Esophagus muscularis mucosa (tissue), 4 donors: ENCODE measurements at regions not wholly inside any gene's neighbourhood (a gene's known extent, or its start where the extent isn't known, plus 50 kb on each side); places are given as distances from the start of the nearest gene placed in this dataset.

Experiments used
- DNase-seq: peaks from one replicate; pipeline ENCODE4 v3.0.0-alpha.2; 2017; ENCODE audit errors: extremely low spot score
- H3K27ac ChIP-seq, 4 donors: fragments of 200-600 bp; sonication (generic); replicated peaks in 1 of 4; 1 replicate in 3 of 4; 2 replicates in 1 of 4; pipeline ENCODE4 v1.5.1; 2016 to 2019; ENCODE audit warnings: mild to moderate bottlenecking in 1 of 4
- H3K27me3 ChIP-seq, 4 donors: fragments of 200-600 bp; sonication (generic); one replicate each; pipeline versions ENCODE4 v1.5.1 to v1.6.0; 2016 to 2019
- H3K36me3 ChIP-seq, 4 donors: fragments of 200-600 bp; sonication (generic); one replicate each; pipeline ENCODE4 v1.5.1; 2016 to 2019
- H3K4me1 ChIP-seq, 4 donors: fragments of 200-600 bp; sonication (generic); one replicate each; pipeline ENCODE4 v1.5.1; 2016 to 2019
- H3K4me3 ChIP-seq, 4 donors: fragments of 200-600 bp; sonication (generic); 1 replicate in 2 of 4; 2 replicates in 2 of 4; pipeline ENCODE4 v1.5.1; 2016 to 2019; ENCODE audit warnings: mild to moderate bottlenecking in 4 of 4, moderate library complexity in 1 of 4
- H3K9me3 ChIP-seq, 4 donors: fragments of 200-600 bp; sonication (generic); 1 replicate in 3 of 4; 2 replicates in 1 of 4; pipeline ENCODE4 v1.5.1; 2016 to 2019
- EP300 ChIP-seq: sonication (generic); formaldehyde crosslinking; IDR thresholded peaks from one replicate; pipeline ENCODE4 v1.6.1; 2017; ENCODE audit warnings: antibody characterized with exemption
- POLR2A ChIP-seq: fragments of 450-650 bp; IDR thresholded peaks from one replicate; pipeline ENCODE4 v1.6.1; 2017; ENCODE audit warnings: antibody characterized with exemption, moderate library complexity, mild to moderate bottlenecking, low read depth
- POLR2AphosphoS5 ChIP-seq, 2 donors: sonication (generic); formaldehyde crosslinking; IDR thresholded peaks; one replicate each; pipeline ENCODE4 v1.6.1; 2017; ENCODE audit warnings: antibody characterized with exemption in 2 of 2
- whole genome bisulfite sequencing: methylation state at CpG from one replicate; pipeline ENCODE4 v1.1.5; 2018; 5-methylcytosine and 5-hydroxymethylcytosine counted together
- intact Hi-C: fragments of 100-400 bp; cut with DNase I; formaldehyde crosslinking; loops from one replicate; pipeline ENCODE4 v1.15.1; 2023
- TF ChIP-seq, protein P1 (sequence below), 3 experiments: fragments of 200-600 bp in 2 of 3; fragments of 450-650 bp in 1 of 3; sonication (generic) in 2 of 3; IDR thresholded peaks; one replicate each; pipeline ENCODE4 v1.5.1; 2017 to 2019; ENCODE audit warnings: antibody characterized with exemption in 3 of 3, mild to moderate bottlenecking in 2 of 3, moderate library complexity in 1 of 3

DNA sequence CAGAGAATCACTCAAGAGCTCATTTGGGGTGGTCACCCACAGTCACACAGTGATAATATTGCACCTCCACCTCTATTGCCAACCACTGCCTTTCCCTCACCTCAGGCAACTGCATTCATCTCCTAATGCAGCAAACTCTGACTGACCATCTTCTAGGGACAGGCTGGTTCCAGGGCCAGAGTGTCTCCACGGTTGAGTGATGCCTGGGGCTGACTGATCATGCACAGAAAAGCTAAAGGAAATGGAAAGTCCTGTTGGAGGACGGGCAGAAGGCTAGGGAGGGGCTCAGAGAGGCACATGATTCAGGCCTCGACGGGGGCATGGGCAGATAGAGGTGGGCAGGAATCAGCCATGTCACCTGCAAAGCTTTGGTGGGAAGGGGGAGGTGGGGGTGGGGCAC, 127.1 kb upstream of the TNS3 start:
- H3K4me1 ChIP-seq, result peaks cover 0 to 29% (median 24%) of the 10 kb centered on the region in 4 donors
- no peak overlapping the region for H3K27ac ChIP-seq
- no peak for DNase-seq
- no peaks in the 10 kb centered on the region for H3K27me3 ChIP-seq
- no peaks in the 10 kb centered on the region for H3K9me3 ChIP-seq
- WGBS, result 93% methylated on average over 4 of the region's 4 CpGs
- intact Hi-C loops, result no loop called here
- no peaks in the 10 kb centered on the region for H3K36me3 ChIP-seq
- H3K4me3 ChIP-seq, result no peak overlapping the region
- TF ChIP-seq, protein P1, sequence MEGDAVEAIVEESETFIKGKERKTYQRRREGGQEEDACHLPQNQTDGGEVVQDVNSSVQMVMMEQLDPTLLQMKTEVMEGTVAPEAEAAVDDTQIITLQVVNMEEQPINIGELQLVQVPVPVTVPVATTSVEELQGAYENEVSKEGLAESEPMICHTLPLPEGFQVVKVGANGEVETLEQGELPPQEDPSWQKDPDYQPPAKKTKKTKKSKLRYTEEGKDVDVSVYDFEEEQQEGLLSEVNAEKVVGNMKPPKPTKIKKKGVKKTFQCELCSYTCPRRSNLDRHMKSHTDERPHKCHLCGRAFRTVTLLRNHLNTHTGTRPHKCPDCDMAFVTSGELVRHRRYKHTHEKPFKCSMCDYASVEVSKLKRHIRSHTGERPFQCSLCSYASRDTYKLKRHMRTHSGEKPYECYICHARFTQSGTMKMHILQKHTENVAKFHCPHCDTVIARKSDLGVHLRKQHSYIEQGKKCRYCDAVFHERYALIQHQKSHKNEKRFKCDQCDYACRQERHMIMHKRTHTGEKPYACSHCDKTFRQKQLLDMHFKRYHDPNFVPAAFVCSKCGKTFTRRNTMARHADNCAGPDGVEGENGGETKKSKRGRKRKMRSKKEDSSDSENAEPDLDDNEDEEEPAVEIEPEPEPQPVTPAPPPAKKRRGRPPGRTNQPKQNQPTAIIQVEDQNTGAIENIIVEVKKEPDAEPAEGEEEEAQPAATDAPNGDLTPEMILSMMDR (IDR thresholded peaks at IDR 0.05), result no peak
- TF ChIP-seq POLR2A, result no peak

DNA sequence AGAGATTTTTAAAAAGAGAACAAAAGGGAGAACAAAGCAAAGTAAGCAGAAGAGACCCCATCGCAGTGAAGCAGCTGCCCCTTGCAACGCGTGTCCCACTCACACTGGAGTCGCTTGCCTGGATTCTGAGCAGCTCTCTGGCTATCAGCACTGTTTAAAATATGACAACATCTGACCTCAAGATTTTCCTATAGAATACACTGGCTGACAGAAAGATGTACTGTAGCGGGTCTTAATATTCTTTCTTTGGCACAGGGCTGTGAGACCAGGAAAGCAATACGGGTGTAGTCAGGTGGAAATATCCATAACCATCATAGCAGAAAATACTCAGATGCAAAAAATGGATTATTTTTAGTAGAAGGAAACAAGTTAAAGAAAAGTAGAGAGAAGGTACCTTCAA, 125.7 kb upstream of the TNS3 start:
- TF ChIP-seq POLR2AphosphoS5 (IDR thresholded peaks at IDR 0.05) (no peak), POLR2A (no peak), EP300 (no peak)
- TF ChIP-seq, protein P1 (IDR thresholded peaks at IDR 0.05), result no peak
- DNase-seq, result no peak
- no peaks in the 10 kb centered on the region for H3K36me3 ChIP-seq
- H3K9me3 ChIP-seq, result no peaks in the 10 kb centered on the region
- no peak overlapping the region for H3K4me3 ChIP-seq
- H3K27ac ChIP-seq, result no peak overlapping the region
- H3K4me1 ChIP-seq, result peaks cover 0 to 29% (median 24%) of the 10 kb centered on the region in 4 donors
- 93% methylated on average over 6 of the region's 6 CpGs for WGBS
- intact Hi-C loops, result no loop called here
- H3K27me3 ChIP-seq, result no peaks in the 10 kb centered on the region

DNA sequence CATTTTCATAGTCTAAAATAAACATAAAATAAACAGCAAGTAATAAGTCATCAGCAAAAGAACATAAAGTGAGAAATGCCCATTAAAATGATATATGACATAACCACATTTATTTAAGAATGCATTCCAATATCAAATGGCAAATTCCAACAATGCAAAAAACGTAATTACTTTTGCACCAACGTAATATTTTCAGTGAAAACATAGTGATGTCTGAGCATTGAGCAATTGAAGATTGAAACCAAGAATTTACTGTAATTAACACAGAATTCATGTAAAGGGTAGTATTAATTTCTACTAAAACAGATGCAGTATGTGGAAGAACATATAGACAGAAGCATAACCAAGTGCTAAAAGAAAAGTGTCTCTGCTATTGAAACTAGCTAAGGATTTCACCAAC, 123.0 kb upstream of the TNS3 start:
- WGBS, result 89% methylated on average over 2 of the region's 2 CpGs
- TF ChIP-seq EP300 (no peak), POLR2AphosphoS5 (IDR thresholded peaks at IDR 0.05) (no peak), POLR2A (no peak)
- TF ChIP-seq, protein P1 (IDR thresholded peaks at IDR 0.05), result no peak

DNA sequence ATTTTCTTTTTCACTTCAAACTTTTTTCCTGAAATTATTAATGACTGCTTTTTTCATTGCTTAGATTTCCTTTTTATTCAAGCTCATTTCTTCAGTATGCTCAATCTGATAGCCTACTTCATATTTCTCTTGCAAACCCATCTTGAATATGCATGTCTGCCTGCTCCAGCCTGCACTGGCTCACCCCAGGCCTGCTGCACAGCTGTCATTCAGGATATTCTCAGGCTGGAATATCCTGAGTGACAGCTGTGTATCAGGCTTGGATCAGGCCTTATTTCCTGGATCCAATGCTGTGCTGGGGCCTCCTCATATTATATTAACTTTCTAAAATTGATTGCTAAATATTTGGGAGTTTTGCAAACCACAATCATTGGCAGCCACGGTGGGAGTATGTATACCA, 120.2 kb upstream of the TNS3 start:
- no peak overlapping the region for H3K4me3 ChIP-seq
- DNase-seq, result no peak
- H3K9me3 ChIP-seq, result no peaks in the 10 kb centered on the region
- H3K27me3 ChIP-seq, result no peaks in the 10 kb centered on the region
- H3K36me3 ChIP-seq, result no peaks in the 10 kb centered on the region
- intact Hi-C loops, result no loop called here
- H3K27ac ChIP-seq, result no peak overlapping the region
- 84% methylated on average over 1 of the region's 1 CpG for WGBS
- peaks cover 0 to 6% (median 2%) of the 10 kb centered on the region in 4 donors for H3K4me1 ChIP-seq
- TF ChIP-seq EP300 (no peak), POLR2AphosphoS5 (IDR thresholded peaks at IDR 0.05) (no peak), POLR2A (no peak)
- TF ChIP-seq, protein P1 (IDR thresholded peaks at IDR 0.05), result no peak

More for the DNA sequence above, 123.0 kb upstream of the TNS3 start:
- Histone ChIP-seq H3K27ac (no peak overlapping the region), H3K36me3 (no peaks in the 10 kb centered on the region), H3K4me3 (no peak overlapping the region), H3K9me3 (no peaks in the 10 kb centered on the region), H3K27me3 (no peaks in the 10 kb centered on the region), H3K4me1 (peaks cover 0 to 19% (median 15%) of the 10 kb centered on the region in 4 donors)
- intact Hi-C loops, result no loop called here
- DNase-seq, result no peak

DNA sequence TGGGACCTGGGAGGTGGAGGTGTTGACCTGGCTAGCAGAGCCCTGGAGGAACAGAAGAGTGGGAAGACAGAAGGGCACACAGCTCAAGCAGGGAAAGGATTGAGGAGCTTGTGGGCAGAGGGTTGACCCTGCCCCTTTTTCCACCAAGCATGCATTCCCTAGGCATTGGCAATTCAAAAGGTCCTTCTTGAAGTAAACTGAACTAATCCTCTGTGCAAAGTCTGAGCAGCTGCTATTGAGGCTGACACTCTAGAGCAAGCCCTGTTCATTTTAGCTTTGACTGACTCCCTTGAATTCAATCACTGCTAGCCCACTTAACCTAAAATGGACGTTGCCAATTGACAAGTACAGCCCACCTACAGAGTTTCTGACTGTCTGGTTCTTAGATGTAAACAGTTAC, 116.5 kb upstream of the TNS3 start:
- H3K27ac ChIP-seq, result no peak overlapping the region
- TF ChIP-seq, protein P1 (IDR thresholded peaks at IDR 0.05), result no peak
- TF ChIP-seq EP300, result no peak
- TF ChIP-seq POLR2AphosphoS5 (IDR thresholded peaks at IDR 0.05), result no peak
- no peak for TF ChIP-seq POLR2A
- H3K4me1 ChIP-seq, result peaks cover 0 to 6% (median 2%) of the 10 kb centered on the region in 4 donors
- WGBS, result 50% methylated on average over 1 of the region's 1 CpG
- no peaks in the 10 kb centered on the region for H3K36me3 ChIP-seq
- H3K9me3 ChIP-seq, result no peaks in the 10 kb centered on the region
- no peaks in the 10 kb centered on the region for H3K27me3 ChIP-seq
- H3K4me3 ChIP-seq, result no peak overlapping the region
- DNase-seq, result no peak
- intact Hi-C loops, result no loop called here
